ENCODE measurements at regions not wholly inside any gene's neighbourhood (a gene's known extent, or its start where the extent isn't known, plus 50 kb on each side); places are given as distances from the start of the nearest gene placed in this dataset.

- H3K27ac ChIP-seq (ENCODE audit: low read depth, low read length), result no peak overlapping the region
- no peaks in the 10 kb centered on the region for H3K36me3 ChIP-seq (ENCODE audit: low read length)
- no peaks in the 10 kb centered on the region for H3K27me3 ChIP-seq (ENCODE audit: low read length)
- H3K9me2 ChIP-seq (replicated peaks; ENCODE audit: insufficient read depth, low read length), result no peaks in the 10 kb centered on the region
- H3K4me2 ChIP-seq (ENCODE audit: low read depth, low read length, poor library complexity, severe bottlenecking), result no peak overlapping the region
- no peak overlapping the region for H2AFZ ChIP-seq (ENCODE audit: low read depth, low read length, severe bottlenecking)
- H3K9ac ChIP-seq (ENCODE audit: low read length), result no peak overlapping the region
- H3K9me3 ChIP-seq (ENCODE audit: insufficient read depth, low read length), result no peaks in the 10 kb centered on the region
- H3K4me3 ChIP-seq (ENCODE audit: insufficient read depth, low read length, poor library complexity, severe bottlenecking), result no peak overlapping the region
- H3F3A ChIP-seq (ENCODE audit: insufficient read depth), result no peaks in the 10 kb centered on the region
- no peaks in the 10 kb centered on the region for H4K20me1 ChIP-seq (ENCODE audit: low read depth, low read length)
- TF ChIP-seq EZH2phosphoT487 (conservative IDR thresholded peaks at IDR 0.05; ENCODE audit: low read length) (no peak), CTCF (IDR thresholded peaks at IDR 0.05; ENCODE audit: insufficient read depth, low read length, poor library complexity, severe bottlenecking) (peak; percentile 15)
- no peaks in the 10 kb centered on the region for H3K79me2 ChIP-seq (ENCODE audit: insufficient read depth, low read length)
Measured at GRCh38 chr9:79477955-79478771, 93.6 kb upstream of the TLE4 start.

- Histone ChIP-seq H3K27ac (ENCODE audit: low read depth, low read length) (no peak overlapping the region), H3K79me2 (ENCODE audit: insufficient read depth, low read length) (no peaks in the 10 kb centered on the region)
- TF ChIP-seq EZH2phosphoT487 (conservative IDR thresholded peaks at IDR 0.05; ENCODE audit: low read length), result no peak
- TF ChIP-seq CTCF (IDR thresholded peaks at IDR 0.05; ENCODE audit: insufficient read depth, low read length, poor library complexity, severe bottlenecking), result no peak
Measured at GRCh38 chr9:79480639-79481038, 91.1 kb upstream of the TLE4 start.

GRCh38 chr9:79481846-79482477, 89.8 kb upstream of the TLE4 start:
- no peaks in the 10 kb centered on the region for H4K20me1 ChIP-seq (ENCODE audit: low read depth, low read length)
- H3K9ac ChIP-seq (ENCODE audit: low read length), result no peak overlapping the region
- no peaks in the 10 kb centered on the region for H3K79me2 ChIP-seq (ENCODE audit: insufficient read depth, low read length)
- H3K27me3 ChIP-seq (ENCODE audit: low read length), result no peaks in the 10 kb centered on the region
- no peak for TF ChIP-seq EZH2phosphoT487 (conservative IDR thresholded peaks at IDR 0.05; ENCODE audit: low read length)
- TF ChIP-seq CTCF (IDR thresholded peaks at IDR 0.05; ENCODE audit: insufficient read depth, low read length, poor library complexity, severe bottlenecking), result no peak
- H3K9me3 ChIP-seq (ENCODE audit: insufficient read depth, low read length), result no peaks in the 10 kb centered on the region
- H3F3A ChIP-seq (ENCODE audit: insufficient read depth), result no peaks in the 10 kb centered on the region
- no peak overlapping the region for H3K27ac ChIP-seq (ENCODE audit: low read depth, low read length)
- no peak overlapping the region for H2AFZ ChIP-seq (ENCODE audit: low read depth, low read length, severe bottlenecking)
- H3K36me3 ChIP-seq (ENCODE audit: low read length), result no peaks in the 10 kb centered on the region
- H3K4me3 ChIP-seq (ENCODE audit: insufficient read depth, low read length, poor library complexity, severe bottlenecking), result no peak overlapping the region
- no peaks in the 10 kb centered on the region for H3K9me2 ChIP-seq (replicated peaks; ENCODE audit: insufficient read depth, low read length)
- H3K4me2 ChIP-seq (ENCODE audit: low read depth, low read length, poor library complexity, severe bottlenecking), result no peak overlapping the region

More at GRCh38 chr9:79480639-79481038, 91.1 kb upstream of the TLE4 start:
- H4K20me1 ChIP-seq (ENCODE audit: low read depth, low read length), result no peaks in the 10 kb centered on the region
- no peak overlapping the region for H3K4me2 ChIP-seq (ENCODE audit: low read depth, low read length, poor library complexity, severe bottlenecking)
- no peak overlapping the region for H3K9ac ChIP-seq (ENCODE audit: low read length)
- H3K36me3 ChIP-seq (ENCODE audit: low read length), result no peaks in the 10 kb centered on the region
- H3F3A ChIP-seq (ENCODE audit: insufficient read depth), result no peaks in the 10 kb centered on the region
- no peaks in the 10 kb centered on the region for H3K9me2 ChIP-seq (replicated peaks; ENCODE audit: insufficient read depth, low read length)
- no peak overlapping the region for H3K4me3 ChIP-seq (ENCODE audit: insufficient read depth, low read length, poor library complexity, severe bottlenecking)
- H3K27me3 ChIP-seq (ENCODE audit: low read length), result no peaks in the 10 kb centered on the region
- no peaks in the 10 kb centered on the region for H3K9me3 ChIP-seq (ENCODE audit: insufficient read depth, low read length)
- H2AFZ ChIP-seq (ENCODE audit: low read depth, low read length, severe bottlenecking), result no peak overlapping the region
